AG10803 (cell line): ENCODE measurements at regions not wholly inside any gene's neighbourhood (a gene's known extent, or its start where the extent isn't known, plus 50 kb on each side); places are given as distances from the start of the nearest gene placed in this dataset.

Experiments used
- DNase-seq: peaks from one replicate; pipeline ENCODE4 v3.0.0; 2010; ENCODE audit warnings: low read depth
- H3K4me3 ChIP-seq: 2 replicates; pipeline ENCODE4 v1.5.1; 2011; ENCODE audit warnings: mild to moderate bottlenecking, low read length, control low read depth
- TF ChIP-seq, protein P1 (sequence below): conservative IDR thresholded peaks from 2 replicates; pipeline ENCODE4 v1.5.1; 2011; ENCODE audit warnings: mild to moderate bottlenecking, low read length, control low read depth, inconsistent platforms

DNA sequence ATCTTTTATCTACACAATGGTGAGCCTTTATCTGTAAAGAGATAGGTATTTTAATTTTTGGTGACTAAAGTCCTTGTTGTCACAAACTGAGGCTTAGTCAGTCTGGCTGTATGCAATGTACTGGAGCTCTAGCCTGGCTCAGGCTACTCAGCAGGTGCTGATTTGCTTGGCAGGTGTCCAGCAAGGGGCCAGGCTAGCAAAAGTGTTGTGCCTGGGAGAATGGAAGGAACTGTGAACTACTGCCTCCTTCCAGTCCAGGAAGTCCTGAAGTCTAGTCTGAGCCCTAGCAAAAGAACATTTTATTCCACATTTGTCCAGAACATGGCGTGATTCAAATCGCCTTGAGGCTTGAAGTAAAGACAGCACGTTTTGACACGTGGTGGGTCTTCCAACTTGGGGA, 260.5 kb downstream of the CCDC85A start:
- H3K4me3 ChIP-seq: no peak overlapping the region
- DNase-seq: no peak
- TF ChIP-seq, protein P1, sequence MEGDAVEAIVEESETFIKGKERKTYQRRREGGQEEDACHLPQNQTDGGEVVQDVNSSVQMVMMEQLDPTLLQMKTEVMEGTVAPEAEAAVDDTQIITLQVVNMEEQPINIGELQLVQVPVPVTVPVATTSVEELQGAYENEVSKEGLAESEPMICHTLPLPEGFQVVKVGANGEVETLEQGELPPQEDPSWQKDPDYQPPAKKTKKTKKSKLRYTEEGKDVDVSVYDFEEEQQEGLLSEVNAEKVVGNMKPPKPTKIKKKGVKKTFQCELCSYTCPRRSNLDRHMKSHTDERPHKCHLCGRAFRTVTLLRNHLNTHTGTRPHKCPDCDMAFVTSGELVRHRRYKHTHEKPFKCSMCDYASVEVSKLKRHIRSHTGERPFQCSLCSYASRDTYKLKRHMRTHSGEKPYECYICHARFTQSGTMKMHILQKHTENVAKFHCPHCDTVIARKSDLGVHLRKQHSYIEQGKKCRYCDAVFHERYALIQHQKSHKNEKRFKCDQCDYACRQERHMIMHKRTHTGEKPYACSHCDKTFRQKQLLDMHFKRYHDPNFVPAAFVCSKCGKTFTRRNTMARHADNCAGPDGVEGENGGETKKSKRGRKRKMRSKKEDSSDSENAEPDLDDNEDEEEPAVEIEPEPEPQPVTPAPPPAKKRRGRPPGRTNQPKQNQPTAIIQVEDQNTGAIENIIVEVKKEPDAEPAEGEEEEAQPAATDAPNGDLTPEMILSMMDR: no peak

DNA sequence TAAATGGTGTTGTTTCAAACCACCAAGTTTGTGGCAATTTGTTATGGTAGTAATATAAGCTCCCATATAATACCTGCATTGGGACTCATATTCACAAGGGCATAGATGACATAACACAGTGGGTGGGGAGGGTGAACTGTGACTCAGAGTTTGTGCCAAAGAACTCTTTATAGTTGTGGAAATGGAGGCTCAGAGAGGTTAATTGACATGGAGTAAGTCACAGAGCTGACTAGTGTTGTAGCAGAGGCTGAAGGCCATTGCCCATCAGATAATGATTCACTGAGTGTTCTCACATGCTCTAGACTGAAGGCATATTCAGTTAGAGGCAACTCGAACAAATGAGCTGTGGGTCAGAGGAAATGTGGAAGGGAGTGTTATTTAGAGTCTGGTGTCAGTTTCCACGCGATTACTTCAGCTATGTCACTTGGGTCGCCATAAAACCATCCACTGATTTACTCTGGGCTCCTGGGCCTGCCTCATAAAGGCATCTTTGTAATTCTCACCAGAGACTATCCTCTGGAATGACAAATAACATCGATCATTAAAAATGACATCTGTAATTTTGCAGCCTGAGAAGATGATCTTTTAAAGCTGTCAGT, 264.7 kb downstream of the CCDC85A start:
- TF ChIP-seq, protein P1: no peak
- peak; percentile 52 for DNase-seq
- no peak overlapping the region for H3K4me3 ChIP-seq

DNA sequence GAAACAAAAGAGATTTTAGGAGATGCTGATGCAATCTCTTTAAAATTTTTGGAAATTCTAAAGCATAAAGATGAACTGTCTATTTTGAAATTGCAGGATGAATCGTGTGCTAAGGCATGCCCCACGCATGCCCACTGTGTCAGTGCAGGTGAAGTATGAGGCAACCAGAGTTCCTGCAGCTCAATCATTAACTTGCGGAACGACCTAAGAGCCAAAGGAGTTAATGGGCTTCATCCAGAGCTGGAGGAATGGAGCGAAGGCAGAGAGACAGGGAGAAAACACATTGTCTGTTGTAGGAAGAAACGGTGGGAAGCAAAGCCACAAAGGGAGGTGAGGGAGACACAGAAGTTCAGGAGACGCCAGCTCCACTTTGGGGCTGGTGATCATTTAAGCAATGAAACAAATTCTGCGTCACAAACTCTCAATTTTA, 265.2 kb downstream of the CCDC85A start:
- H3K4me3 ChIP-seq: no peak overlapping the region
- peak; percentile 74 for DNase-seq
- TF ChIP-seq, protein P1: no peak

DNA sequence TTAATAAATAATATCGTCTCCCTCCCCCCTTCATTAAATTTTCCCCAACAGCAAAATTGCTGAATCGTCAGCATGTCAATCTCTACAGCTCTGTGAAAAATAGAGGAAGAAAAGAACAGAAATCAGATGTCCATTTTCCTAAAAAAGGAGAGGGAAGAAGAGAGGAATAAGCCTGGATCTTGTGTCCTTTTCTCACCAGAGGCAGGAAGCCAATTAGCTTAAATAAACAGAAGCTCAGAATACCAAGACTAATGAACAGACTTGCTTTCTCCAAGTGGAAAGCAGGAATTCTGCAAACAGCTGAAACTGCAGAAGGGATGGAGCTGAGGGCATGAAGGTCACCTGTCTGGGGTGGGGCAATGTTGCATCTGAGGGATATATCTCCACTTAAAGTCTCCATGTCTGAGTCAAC, 265.7 kb downstream of the CCDC85A start:
- TF ChIP-seq, protein P1: no peak
- no peak for DNase-seq
- H3K4me3 ChIP-seq: no peak overlapping the region

DNA sequence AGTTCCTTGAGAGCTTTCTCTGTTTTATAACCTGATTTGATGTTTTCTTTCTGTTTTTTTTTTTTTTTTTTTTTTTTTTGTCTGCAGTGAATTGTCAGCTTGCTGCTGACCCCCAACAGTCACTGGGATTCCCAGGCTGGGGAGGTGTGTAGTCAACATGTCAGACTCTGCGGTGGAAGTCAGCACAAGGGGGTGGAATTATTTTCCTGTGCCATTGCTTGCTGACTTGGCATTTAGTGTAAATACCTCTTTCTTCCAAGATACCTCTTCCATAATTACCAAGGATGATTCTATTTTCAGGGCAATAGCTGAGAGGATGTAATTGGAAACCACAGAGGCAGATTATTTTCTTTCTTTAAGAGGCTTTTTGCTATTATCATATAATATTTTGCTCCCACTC, 266.3 kb downstream of the CCDC85A start:
- no peak for DNase-seq
- no peak overlapping the region for H3K4me3 ChIP-seq
- TF ChIP-seq, protein P1: no peak

DNA sequence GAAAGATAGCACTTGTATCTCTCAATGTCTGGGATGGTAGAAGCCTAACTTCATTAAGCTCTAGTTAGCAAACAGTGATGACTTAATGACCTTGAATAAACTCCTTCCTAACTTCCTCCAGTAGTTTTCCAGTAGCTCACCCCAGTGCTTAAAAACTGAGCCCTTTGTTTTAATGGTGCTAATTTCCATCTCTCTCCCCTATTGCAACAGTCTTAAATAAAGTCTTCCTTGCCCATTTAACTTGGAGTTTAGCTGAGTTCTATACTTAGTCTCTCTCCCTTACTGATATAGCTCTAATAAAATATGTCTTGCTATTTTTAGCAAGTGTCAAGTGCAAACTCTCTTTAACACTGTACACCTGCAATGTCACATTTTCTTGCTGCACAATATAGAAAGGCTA, 267.0 kb downstream of the CCDC85A start:
- DNase-seq: no peak
- no peak overlapping the region for H3K4me3 ChIP-seq
- TF ChIP-seq, protein P1: no peak

DNA sequence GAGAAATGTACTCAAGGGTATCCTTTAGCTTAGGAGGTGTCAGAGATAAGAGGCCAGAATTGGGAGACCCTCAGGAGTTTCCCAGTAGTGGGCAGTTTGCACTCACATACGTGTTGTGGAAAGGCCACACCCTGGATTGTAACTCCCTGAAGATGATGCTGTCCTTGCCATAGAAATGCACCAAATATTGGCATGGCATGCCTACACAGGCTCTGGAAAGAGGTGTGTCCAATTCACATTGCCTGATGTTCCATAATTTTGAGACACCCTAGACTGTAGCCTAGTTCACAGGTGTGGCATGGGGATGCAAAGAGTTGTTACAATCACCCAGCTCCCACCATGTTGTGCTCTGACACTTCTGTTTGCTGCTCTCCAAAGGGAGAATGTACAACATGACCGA, 271.9 kb downstream of the CCDC85A start:
- no peak for DNase-seq
- H3K4me3 ChIP-seq: no peak overlapping the region
- TF ChIP-seq, protein P1: no peak
